Right atrium auricular region (tissue), 2 donors: ENCODE measurements at regions not wholly inside any gene's neighbourhood (a gene's known extent, or its start where the extent isn't known, plus 50 kb on each side); places are given as distances from the start of the nearest gene placed in this dataset.

ENCODE experiments used
- DNase-seq: peaks from one replicate; pipeline ENCODE4 v3.0.0-alpha.2; 2019; ENCODE audit warnings: low spot score
- H3K27ac ChIP-seq, 2 donors: fragments of 200-600 bp; sonication (generic); 1 replicate in 1 of 2; 2 replicates in 1 of 2; pipeline ENCODE4 v1.5.1; 2016 to 2019
- H3K27me3 ChIP-seq, 2 donors: fragments of 200-600 bp; sonication (generic); one replicate each; pipeline versions ENCODE4 v1.5.1 to v1.6.0; 2017 to 2019
- H3K36me3 ChIP-seq: fragments of 200-600 bp; sonication (generic); one replicate; pipeline ENCODE4 v1.5.1; 2016
- H3K4me1 ChIP-seq, 2 donors: fragments of 200-600 bp; sonication (generic); one replicate each; pipeline versions ENCODE4 v1.5.1 to v1.6.0; 2017 to 2019
- H3K4me3 ChIP-seq, 2 donors: fragments of 200-600 bp; sonication (generic); 1 replicate in 1 of 2; 2 replicates in 1 of 2; pipeline ENCODE4 v1.5.1; 2017 to 2019; ENCODE audit warnings: mild to moderate bottlenecking in 1 of 2, moderate library complexity in 1 of 2
- H3K9me3 ChIP-seq, 2 donors: fragments of 200-600 bp; sonication (generic); one replicate each; pipeline ENCODE4 v1.5.1; 2019
- TF ChIP-seq, protein P1 (sequence below), 2 donors: fragments of 200-600 bp; sonication (generic); IDR thresholded peaks; one replicate each; pipeline ENCODE4 v1.5.1; 2019; ENCODE audit warnings: antibody characterized with exemption in 2 of 2

DNA sequence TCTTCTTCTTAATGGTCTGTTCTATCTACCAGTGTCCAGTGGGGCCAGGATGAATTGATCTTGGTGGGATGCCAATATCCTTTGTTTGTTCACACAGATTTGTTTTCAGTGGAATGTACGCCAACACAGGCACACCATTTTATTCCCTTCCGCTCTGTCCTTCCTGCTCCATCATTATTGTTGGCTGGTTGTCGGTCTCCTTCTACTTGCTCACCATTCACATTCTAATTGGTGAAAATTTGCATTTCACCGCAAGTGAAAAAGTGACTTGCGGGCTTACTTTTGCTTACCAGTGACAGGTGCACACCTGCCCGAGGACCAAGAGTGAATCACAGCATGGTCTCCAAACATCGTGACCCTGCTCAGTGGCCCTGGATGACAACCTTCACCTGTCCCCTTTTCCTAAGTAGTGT lies 148.3 kb downstream of the NOC3L start:
- Histone ChIP-seq H3K27me3 (no peaks in the 10 kb centered on the region), H3K36me3 (no peaks in the 10 kb centered on the region), H3K4me3 (no peak overlapping the region), H3K4me1 (peaks cover 0 to 24% of the 10 kb centered on the region in 2 donors), H3K27ac (no peak overlapping the region), H3K9me3 (no peaks in the 10 kb centered on the region)
- TF ChIP-seq, protein P1, sequence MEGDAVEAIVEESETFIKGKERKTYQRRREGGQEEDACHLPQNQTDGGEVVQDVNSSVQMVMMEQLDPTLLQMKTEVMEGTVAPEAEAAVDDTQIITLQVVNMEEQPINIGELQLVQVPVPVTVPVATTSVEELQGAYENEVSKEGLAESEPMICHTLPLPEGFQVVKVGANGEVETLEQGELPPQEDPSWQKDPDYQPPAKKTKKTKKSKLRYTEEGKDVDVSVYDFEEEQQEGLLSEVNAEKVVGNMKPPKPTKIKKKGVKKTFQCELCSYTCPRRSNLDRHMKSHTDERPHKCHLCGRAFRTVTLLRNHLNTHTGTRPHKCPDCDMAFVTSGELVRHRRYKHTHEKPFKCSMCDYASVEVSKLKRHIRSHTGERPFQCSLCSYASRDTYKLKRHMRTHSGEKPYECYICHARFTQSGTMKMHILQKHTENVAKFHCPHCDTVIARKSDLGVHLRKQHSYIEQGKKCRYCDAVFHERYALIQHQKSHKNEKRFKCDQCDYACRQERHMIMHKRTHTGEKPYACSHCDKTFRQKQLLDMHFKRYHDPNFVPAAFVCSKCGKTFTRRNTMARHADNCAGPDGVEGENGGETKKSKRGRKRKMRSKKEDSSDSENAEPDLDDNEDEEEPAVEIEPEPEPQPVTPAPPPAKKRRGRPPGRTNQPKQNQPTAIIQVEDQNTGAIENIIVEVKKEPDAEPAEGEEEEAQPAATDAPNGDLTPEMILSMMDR (IDR thresholded peaks at IDR 0.05) = no peak
- DNase-seq = no peak

DNA sequence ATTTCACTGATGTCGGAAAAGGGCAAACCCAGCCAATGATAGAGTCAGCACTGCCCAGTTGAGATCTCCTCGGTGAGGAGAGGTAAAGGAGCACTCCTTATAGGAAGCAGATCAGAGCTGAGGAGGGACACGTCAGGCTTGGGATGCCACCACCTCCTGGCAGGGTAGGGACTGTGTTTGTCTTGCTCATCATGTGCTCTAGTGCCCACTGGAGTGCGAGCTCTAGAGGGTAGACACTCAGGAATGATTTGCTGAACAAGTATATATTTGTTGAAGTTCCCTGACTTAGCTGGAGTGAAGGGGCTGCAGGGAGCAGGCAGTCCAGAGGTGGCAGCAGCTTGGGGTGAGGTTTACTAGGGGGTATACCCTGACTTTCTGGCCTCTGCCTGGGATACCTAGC lies 146.5 kb downstream of the NOC3L start:
- TF ChIP-seq, protein P1 (IDR thresholded peaks at IDR 0.05) = no peak
- Histone ChIP-seq H3K27ac (no peak overlapping the region), H3K36me3 (no peaks in the 10 kb centered on the region), H3K9me3 (no peaks in the 10 kb centered on the region), H3K4me1 (peaks cover 0 to 7% of the 10 kb centered on the region in 2 donors), H3K4me3 (no peak overlapping the region), H3K27me3 (no peaks in the 10 kb centered on the region)
- DNase-seq = no peak

DNA sequence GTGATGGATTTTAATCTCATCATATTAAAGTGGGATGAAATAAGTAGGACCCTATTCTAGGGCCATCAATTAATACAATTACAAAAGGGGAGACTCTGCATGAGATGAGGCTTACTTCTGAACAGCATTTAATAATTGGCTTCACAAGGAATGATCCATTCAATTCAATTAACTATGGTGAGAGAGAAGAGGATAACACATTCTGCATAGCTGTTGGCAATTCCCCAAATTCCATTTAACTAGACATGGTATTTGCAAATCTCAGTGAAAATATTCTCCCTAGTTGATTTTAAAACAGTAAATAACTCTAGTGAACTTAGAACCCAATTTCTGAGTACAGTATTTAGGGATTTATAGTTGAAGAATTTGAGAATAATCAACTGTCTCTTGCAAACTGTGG lies 145.3 kb downstream of the NOC3L start:
- H3K4me3 ChIP-seq = no peak overlapping the region
- H3K27ac ChIP-seq = no peak overlapping the region
- no peaks in the 10 kb centered on the region for H3K27me3 ChIP-seq
- TF ChIP-seq, protein P1 (IDR thresholded peaks at IDR 0.05) = no peak
- no peaks in the 10 kb centered on the region for H3K36me3 ChIP-seq
- H3K9me3 ChIP-seq = no peaks in the 10 kb centered on the region
- H3K4me1 ChIP-seq = peaks cover 0 to 7% of the 10 kb centered on the region in 2 donors
- DNase-seq = no peak

DNA sequence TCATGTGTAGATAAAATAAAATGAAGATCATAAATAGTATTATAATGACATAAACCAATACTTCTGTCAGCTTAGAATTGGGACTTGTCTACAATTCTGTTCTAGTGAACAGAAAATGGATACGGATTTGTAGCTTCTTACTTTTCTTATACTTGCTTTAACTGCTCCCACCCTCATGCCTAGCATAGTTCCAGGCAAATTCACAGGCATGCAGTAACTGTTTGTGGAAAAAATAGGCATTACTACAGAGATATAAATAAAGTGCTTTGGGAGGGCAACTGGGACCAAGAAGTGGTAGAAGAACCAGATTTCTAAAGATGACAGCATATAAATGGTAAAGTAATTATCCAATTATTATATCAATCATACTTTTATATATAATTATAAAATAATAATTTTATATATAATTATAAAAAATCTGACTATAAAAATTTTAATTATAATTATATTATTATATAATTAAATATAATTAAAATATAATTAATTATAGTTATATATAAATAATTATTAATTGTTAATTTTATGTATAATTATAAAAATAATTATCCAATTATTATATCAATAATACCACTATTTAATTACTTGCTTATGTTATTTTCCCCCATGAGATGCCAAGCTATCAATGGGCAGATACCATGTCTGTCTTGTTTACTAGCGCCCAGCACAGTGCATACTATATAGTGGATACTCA lies 144.1 kb downstream of the NOC3L start:
- H3K27ac ChIP-seq = no peak overlapping the region
- no peaks in the 10 kb centered on the region for H3K9me3 ChIP-seq
- TF ChIP-seq, protein P1 (IDR thresholded peaks at IDR 0.05) = no peak

DNA sequence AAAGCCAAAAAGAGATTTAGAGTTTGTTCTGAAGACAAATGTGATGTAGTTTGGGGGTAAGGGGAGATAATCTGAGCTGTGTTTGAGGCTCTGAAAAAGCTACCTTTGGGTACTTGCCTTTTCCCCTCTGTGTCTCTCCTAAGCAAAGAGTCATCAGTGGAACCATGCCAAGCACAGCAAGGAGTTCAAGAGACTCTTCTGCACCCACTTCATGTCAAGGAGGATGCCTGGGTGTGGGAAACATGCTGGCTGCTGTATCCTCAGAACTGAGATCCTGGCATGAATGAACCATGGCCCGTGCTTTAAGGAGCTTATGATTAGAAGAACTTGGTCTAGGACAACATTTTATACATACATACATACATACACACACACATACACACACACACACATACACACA lies 142.9 kb downstream of the NOC3L start:
- no peak for DNase-seq
- Histone ChIP-seq H3K9me3 (no peaks in the 10 kb centered on the region), H3K4me1 (peaks cover 0 to 8% of the 10 kb centered on the region in 2 donors), H3K4me3 (no peak overlapping the region), H3K27ac (no peak overlapping the region), H3K27me3 (no peaks in the 10 kb centered on the region), H3K36me3 (no peaks in the 10 kb centered on the region)
- TF ChIP-seq, protein P1 (IDR thresholded peaks at IDR 0.05) = no peak

More for the DNA sequence above, 144.1 kb downstream of the NOC3L start:
- peaks cover 0 to 13% of the 10 kb centered on the region in 2 donors for H3K4me1 ChIP-seq
- no peak overlapping the region for H3K4me3 ChIP-seq
- DNase-seq = no peak
- H3K36me3 ChIP-seq = no peaks in the 10 kb centered on the region
- no peaks in the 10 kb centered on the region for H3K27me3 ChIP-seq

DNA sequence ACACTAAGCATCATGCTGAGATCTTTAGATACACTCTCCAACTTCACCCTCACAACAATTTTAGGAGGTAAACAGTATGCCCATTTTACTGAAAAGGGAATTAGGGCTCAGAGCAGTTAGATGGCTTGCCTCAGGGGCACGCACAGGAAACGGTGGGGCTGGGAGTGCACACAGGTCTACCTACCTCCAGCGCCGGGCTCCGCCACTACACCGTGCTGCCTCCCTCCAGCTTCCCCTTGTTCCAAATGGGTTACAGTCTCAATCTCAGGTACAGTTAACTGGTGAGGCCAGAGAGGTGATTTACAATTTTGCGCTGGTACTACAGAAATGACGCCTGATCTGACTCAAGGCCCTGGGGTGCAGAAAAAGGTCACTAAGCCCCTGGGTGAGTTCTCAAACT lies 142.0 kb downstream of the NOC3L start:
- Histone ChIP-seq H3K4me1 (peaks cover 0 to 8% of the 10 kb centered on the region in 2 donors), H3K27ac (no peak overlapping the region), H3K9me3 (no peaks in the 10 kb centered on the region), H3K27me3 (no peaks in the 10 kb centered on the region), H3K4me3 (no peak overlapping the region), H3K36me3 (no peaks in the 10 kb centered on the region)
- no peak for DNase-seq
- TF ChIP-seq, protein P1 (IDR thresholded peaks at IDR 0.05) = no peak
